ENCODE measurements at regions not wholly inside any gene's neighbourhood (a gene's known extent, or its start where the extent isn't known, plus 50 kb on each side); places are given as distances from the start of the nearest gene placed in this dataset.
"Not testable (repeated sequence)": the region's sequence is repeated elsewhere in the genome, so short reads cannot be mapped to it uniquely, and the experiment has no call there.

DNA sequence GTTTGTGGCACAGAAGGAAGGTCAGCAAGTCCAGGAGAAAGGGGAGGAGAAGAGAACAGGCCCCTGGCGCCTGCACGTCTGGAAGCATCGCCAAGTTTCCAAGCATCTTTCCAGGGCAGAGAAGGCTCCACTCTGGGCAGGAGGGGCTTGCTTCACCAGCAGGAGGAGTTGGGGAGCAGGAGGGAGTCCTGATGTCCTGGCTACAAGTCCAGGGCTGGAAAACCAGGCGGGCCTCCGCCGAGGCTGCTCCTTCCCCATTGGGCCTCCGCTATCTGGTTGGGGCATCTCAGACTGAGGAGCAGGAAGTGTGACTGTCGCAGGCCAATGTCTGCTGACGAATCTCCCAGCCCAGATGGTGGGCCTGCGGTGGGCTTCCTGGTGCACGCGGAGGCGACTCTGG, 421.9 kb downstream of the PREX1 start:
- no peak for DNase-seq

DNA sequence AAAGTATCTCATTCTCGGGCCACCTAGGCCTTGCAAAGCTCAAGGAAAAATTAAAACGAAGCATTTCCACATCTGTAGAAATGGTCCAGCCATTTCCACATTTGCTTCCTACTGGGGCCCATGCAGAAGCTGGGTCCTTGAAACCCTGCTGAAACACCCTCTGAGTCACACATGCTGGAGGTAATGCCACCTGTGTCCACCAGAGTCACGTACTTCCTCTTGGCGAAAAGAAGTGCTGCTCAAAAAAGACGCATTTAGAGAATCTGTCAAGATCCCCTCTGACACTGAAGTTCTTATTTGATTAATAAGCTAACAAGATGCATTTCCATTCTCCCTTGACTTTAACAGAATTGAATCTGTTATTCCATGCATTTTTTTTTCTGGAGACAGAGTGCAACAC, 423.2 kb downstream of the PREX1 start:
- no peak for DNase-seq

DNA sequence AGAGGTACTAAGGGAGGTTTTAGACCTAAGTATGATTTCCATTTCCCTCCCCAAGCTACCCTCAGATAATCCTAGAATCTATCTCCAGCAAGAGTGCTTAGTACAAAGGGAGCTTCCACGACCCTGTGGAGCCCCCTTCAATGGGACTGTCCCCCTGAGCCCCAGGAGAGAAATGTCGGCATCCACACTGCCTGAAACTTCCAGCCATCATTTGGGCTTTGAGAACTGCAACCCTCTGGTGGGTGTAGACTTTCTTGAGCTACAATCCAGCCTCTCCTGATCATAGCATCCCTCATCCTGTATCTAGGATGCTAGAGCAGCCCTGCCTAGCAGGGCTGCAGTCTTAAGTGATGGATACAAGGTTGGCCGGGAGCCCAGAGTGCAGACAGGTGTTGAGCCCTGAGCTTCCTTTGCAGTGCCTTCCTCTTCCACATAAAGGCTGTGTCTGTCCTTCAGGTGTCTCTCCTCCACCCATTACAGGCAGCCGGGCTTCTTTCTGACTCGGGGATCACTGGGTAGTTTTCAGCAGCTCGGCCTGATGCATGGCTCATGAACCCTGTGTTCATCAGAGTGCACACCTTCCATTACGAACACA, 424.5 kb downstream of the PREX1 start:
- no peak for DNase-seq

DNA sequence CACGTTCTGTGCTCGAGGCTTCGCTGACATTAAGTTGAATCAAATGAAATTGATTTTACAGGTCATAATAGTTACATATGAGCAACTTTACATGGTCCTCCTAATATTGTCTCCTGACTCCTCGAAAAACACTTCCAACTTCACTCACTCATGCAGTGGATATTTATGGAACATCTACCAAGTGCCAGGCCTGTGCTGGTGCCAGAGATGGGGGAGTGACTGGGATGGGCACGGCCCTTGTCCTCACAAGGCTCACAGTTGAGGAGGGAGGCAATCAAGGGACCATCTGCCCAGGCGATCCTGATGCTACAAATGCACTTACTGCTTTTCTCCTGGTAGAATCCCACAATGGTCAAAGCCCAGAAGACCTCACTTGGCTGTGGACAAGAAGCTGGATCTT, 426.4 kb downstream of the PREX1 start:
- DNase-seq: no peak

DNA sequence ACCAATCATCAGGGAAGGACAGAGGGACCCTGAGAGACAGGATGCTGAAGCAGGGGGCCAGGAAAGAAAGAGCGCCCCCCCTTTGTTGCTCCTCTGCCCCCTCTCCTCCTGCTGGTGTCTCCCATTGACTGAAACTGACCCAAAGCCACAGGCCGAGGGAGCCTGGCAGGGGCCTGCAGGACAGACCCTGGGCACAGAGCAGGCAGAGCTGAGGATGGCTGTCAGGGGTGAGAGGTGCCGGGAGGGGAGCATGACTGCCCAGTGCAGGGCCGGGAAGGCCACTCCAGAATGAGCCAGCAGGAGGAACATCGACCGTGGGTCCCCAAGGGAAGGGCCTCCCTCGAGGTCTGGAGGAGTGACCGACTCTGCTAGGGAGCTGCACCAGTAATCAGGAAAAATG, 427.8 kb downstream of the PREX1 start:
- DNase-seq: no peak

DNA sequence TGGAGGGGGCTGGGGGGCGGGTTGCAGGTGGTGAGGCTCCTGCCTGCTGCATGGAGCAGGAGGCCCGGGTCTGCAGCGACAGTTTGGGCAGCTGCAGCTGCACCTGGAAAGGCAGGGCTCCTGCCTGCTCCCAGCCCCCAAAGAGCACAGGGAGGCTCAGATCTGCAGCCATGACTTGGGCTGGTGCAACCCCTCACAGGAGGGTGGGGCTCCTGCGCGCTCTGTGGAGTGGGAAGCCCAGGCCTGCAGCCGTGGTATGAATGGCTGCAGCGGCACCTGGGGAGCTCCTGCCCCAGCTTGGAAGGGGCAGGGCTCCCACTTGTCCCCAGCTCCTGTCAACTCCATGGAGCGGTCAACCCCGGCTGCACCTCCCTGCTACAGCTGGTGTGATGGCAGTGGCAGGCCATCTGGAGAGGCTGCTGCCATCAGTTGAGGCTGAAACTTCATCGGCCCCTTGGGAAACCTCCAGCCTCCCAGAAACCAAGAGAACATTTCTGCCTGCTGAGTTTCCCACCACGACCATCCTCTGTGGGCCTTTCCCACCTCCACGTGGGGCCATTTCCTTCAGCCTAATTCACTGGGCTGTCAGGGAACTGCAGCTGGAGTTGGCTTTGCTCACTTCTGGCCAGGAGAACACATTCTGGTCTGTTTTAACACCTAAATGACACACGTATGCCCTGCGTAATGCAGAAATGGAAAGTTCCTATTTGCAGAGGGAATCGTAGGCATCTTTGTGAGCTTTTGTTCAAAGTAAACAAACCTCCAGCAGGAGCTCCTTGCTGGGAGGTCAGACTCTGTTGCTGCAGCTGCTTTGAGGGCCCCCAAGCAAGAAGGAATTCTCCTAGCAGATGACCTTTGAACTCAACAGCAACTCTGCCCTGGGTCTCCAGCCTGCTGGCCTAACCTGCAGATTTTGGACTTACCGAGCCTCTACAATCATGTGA, 429.0 kb downstream of the PREX1 start:
- DNase-seq: no peak

DNA sequence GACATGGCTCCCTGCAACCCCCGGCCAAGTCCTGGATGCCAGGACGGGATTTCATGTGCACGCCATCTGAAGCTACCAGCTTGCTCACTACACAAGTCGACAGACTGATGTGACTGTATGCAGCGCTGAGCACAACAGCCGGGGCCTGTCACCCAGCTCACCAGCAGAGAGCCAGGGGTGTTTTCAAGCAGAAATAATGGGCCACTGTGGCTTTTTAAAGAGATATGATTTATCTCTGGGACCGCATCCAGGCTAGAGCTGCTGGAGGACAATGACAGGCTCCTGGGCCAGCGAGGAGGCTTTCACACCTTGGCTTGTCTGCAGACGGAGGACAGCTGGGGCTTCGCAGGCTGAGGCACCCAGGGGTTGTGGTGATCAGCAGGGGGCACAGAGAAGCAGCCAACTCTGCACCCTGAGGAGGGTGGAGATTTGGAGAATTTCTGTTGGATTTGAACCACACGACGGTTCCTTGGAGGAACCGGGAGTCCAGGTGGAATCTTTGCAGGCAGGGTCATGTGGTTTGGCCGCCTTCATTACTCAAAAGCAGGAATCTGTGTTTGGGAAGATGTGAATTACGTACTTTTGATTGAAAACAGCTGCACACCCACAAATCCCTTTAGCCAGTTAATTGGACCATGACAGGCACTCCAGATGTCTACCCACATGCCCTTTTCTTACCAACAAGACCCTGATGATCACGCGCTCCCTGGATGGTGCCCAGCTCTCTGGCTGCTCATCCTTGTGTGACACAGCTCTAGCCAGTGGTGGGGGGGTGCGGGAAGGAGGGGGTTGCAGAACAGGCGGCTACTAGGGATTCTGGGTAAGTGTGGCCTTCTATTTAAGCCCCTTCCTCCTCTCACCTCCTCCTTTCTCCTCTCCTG, 430.6 kb downstream of the PREX1 start:
- DNase-seq: not testable (repeated sequence)

DNA sequence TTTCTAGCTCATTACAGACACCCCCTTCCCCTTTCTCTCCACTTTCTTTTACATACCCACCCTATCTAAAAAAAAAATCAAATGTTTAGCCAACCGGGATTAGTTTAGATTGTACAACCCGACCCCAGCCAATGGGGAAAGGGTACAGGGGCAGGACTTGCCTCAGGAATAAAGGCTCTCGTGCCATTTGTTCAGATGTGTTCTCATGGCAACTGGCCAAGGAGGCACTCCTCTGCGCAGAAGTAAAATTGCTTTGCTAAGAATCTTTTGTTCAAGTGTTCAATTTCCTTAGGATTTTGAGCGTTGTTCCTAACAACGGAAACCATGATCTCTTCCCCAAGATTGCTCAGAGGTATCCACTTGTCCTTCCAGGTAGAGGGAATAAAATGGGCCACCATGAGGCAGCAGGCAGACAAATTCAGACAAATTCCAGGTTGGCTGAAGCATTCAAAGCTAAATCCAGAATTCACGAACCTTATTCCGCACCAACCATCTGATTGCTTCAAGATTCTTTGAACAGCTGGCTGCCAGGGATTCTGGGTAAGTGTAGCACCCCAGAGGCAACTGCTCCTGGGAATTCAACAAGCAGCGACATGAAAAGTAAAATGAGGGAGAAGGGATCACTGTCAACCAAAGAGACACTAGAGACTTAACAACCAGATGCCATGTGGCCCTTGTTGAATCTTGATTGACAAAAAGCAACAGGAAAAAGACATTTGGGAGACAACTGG, 431.8 kb downstream of the PREX1 start:
- DNase-seq: no peak

DNA sequence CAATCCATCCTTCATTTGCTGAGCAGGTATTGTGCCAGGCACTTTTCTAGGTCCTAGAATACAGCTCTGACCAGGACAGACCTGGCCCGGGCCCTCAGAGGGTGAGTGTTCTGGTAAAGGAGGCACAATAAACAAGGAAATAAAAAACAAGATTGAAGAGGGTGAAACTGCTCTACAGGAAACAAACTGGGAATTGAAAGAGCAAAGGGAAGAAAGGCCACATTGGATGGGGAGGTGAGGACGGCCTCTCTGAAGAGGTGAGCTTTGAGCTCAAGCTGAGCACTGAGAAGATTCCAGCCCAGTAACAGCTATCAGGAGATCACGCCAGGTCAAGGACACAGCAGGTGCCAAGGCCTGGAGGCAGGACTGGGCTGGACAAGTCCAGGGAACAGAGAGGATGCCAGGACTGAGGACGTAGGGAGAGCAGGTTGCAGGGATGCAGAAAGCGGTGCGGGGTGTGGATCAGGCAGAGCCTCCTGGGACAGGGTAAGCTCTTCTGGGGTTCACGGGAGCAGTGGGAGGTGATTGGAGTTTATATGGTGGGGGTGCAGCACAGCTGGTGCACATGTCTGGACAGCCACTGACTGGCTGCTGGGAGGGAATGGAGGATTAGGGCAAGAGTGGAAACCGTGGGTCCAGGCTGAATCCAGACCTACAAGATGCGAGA, 433.3 kb downstream of the PREX1 start:
- no peak for DNase-seq

DNA sequence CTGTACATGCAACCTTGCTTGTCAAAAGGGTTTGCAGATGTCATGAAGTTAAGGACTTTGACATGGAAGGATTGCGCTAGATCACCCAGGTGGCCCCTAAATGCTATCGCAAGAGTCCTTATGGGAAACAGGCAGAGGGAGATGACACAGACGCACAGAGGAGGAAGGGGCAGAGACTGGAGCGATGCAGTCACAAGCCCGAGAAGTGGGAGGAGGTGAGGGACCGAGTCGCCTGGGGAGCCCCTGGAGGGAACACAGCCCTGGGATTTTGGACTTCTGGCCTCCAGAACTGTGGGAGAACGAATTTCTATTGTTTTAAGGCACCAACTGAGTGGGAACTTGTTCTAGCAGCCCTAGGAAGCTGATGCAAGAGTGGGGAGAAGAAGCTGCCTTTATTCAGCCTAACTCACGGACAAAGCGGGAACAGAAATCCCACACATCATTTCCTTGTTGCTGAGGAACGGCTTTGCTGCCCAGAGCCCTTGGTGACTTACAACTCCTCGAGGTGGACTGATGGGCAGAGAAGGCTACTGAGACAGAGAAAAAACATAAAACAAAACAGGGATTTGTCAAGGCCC, 434.0 kb downstream of the PREX1 start:
- DNase-seq: no peak

DNA sequence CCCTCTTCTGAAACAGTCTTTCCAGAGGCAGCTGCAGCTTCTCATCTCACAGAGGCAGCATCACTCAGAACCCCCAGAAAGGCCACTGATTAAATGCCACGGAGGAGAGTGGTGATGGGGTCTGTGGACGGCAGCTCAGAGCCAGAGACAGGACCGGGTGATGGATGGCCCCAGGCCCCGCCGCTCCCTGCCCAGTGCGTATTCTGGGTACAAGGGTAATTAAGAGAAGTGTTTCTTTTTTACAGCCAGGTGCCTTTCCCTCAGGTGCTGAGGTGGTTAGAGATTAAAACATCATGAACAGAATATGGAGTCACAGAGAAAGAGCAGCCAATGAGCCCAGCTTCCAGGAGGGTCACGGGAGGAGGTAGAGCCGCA, 434.5 kb downstream of the PREX1 start:
- no peak for DNase-seq

DNA sequence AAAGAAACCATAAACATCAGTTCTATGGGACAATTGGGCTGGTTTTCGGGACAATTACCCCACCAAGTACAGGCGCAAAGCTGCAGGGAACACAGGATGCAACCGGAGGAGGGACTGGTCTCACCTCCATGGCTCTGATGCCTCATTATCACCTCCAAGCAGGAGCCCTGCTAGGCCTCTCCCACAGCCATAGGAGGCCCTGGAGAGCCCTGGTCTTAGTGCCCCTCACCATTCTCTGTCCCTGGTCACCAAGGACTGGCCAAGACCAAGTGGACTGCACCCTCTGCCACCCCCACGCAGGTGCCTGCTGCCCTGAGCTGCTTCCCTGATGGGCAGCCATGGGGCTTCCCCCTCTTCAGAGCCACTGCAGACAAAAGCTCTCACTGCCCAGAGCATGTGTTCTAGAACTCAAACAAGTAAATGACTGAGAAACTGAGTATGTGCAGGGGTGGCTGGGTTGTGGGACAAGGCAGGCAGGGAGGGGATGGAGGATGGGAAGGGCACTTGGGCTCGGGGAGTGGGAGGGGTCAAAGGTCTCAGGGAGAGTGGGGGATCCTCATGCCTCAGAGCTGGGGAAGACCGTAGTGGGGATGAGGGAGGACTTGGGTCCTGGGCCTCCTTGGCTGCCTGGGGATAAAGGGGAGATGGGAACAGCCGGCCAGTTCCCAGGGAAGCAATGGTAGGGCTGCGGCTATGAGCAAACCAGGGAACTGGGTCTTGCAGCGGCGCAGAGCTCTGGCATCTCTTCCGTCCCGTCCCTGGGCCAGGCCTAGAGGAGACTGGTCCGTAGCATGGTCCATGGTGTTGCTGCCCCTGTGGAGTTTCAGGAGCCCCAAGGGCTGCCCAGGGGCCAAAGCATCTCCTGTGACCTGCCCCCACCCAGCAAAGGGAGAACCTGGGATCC, 435.1 kb downstream of the PREX1 start:
- DNase-seq: no peak

DNA sequence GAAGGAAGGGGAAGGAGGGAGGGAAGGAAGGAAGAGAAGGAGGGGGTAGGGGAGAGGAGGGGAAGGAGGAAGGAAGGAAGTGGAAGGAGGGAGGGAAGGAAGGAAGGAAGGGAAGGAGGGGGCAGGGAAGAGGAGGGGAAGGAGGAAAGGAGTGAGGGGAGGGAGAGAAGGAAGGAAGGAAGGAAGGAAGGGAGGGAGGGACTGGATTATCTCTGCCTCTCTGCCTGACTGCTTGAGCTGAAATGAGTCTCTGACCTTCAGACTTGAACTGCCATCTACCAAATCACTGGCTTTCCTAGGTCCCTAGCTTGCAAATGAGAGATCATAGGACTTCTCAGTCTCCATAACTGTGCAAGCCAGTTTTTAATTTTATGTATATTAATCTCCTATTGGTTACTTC, 436.8 kb downstream of the PREX1 start:
- no peak for DNase-seq

DNA sequence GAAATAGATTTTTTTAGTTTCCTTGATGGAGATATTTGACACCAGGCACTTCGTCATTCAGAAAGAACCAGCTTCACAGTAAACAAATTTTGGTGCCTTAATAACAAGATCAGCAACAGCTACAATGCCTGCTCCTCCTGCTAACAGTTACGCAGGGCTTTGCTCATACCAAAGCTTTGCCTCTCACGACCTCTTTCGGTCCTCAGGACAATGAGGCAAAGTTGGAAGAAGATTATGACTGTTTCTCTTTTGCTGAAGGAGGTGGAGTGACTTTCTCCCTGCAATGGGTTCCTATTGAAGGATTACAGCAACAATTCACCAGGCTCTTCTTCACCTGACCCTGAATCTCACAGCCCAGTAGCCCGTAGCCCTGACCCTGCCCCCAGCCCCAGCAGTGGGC, 440.1 kb downstream of the PREX1 start:
- DNase-seq: no peak

DNA sequence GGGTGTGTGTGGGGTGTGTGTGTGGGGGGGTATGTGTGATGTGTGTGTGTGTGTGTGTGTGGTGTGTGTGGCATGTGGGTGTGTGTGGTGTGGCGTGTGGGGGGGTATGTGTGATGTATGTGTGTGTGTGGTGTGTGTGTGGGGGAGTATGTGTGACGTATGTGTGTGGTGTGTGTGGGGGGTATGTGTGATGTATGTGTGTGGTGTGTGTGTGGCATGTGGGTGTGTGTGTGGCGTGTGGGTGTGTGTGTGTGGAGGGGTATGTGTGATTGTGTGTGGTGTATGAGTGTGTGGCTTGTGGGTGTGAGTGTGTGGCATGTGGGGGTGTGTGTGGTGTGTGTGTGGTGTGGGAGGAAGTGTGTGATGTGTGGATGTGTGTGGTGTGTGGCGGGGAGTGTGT, 442.3 kb downstream of the PREX1 start:
- DNase-seq: no peak

DNA sequence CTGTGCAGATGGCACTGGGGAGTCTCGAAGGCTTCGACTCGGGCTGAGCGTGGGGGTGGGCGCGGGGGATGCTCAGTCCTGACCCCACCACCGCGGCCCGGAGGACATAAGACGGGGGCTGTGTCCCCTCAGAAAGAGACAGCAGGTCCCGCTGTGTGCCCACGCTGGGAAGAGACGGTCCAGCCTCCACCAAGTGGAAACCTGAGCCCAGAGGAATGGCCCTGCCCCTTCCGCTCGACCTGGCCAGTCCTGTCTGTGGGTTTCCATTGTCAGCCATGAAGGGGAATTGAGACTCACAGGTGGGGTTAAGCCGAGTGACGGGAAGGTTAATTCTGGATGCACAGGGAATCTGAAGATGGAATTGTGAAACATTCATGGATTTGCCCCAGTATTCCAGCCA, 442.7 kb downstream of the PREX1 start:
- no peak for DNase-seq

DNA sequence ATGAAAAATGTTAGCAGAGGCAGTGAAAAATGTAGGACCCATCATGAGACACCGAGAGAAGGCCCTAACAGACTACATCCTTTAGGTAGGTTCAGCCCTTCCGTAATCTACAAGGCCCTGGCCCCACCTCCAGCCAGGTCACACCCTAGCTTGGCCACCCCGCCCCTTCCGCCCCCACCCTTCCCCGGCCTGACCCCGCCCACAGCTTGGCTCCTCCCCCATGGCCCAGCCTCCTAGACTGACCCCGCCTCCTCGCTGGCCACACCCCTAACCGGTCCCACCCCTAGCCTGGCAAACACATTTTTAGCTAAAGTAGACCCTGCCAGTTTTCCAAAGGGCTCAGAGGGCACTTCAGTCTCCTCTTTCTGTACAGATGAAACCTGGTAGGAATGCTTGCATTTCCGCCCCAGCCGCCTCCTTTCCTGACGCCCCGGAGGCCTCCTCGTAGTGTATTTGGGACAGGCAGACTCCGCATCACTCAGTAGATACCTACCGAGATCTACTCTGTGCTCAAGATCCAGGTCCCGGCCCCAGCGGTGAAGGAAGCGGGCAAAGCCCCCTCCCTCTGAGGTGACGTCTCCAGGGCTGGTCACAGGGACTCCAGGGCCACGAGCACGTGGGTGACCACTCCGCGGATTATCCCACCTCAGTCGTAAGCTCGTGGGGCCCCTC, 443.5 kb downstream of the PREX1 start:
- no peak for DNase-seq

DNA sequence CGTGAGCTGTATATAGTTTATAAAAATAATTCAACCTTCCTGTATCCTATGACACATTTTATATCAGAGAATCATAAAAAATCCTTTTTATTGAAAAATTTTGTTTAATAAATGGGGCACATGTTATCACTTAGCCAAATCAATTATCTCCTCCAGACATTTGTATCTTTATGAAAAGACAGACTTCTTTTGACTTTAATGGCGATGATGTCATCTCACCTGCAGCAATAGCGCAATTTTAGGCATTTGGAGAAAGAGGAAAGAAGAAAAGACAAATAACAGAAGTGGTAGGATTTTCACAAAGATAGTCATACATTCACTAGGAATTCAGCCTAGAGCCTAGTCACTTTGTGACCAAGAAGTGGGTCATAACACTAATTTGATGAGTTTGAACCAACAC, 444.5 kb downstream of the PREX1 start:
- DNase-seq: no peak

DNA sequence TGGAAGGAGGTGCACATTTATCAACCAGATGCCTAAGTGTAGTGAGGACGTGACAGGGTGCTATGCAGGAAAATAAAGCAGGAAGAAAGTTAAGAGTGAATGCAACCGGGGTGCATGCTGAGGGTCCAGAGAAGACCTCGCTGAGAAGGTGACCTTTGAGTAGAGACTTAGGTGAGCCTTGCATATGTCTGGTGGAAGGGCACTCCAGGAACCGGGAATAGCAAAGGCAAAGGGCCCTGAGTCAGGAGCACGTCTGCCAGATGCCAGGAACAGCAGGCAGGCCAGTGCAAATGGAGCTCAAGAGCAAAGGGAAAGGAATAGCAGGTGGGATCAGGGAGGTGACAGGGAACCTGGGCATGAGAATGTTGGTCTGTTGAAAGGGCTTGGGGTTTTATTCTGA, 445.5 kb downstream of the PREX1 start:
- no peak for DNase-seq
